HG03565 (cell line): ENCODE measurements at regions not wholly inside any gene's neighbourhood (a gene's known extent, or its start where the extent isn't known, plus 50 kb on each side); places are given as distances from the start of the nearest gene placed in this dataset.

Experiments
- ATAC-seq: cut with Tn5 transposase; IDR thresholded peaks from one replicate; pipeline ENCODE4 v1.9.1; 2021; ENCODE audit warnings: mild to moderate bottlenecking, moderate library complexity; ENCODE audit not compliant: unreplicated experiment

DNA sequence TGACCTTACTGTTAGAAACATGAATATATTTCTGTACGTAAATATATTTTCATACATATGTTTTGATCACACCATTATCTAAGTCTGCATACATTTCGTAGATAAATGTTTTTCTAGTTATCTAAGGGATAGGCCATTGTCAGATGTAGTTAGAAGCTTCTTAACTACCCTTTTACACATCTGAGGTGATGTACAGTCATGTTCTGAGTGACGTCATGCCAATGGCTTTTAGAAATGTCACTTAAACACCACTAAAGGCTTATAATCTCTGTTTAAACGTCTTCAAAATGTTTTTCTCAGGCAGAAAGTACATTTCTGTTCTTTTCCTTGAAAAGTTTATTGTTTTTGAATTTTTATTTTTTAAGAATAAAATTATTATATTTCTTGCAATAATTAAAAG lies 781.9 kb downstream of the MRPL39 start:
- no peak for ATAC-seq

DNA sequence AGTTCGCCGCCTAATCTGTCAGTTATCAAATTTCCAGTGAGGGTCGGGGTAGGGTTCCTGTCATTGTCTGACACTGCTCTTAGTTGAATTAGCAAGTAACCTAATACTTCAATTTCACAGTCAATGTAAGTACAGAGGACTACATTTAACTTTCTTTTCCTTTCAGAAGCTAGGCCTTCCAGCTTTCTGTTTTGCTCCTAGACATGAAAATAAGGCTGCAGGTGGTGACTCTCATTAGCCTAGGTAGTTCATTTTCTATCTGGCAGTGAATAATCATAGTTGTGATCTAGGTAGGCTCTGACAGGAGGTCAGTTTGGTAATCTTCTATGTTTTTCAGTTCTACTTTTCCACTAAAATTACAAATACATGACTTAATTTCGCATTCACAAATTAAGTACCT lies 783.1 kb downstream of the MRPL39 start:
- ATAC-seq = no peak

GRCh38 chr21:24823247-24823646 lies 784.0 kb downstream of the MRPL39 start:
- no peak for ATAC-seq

DNA sequence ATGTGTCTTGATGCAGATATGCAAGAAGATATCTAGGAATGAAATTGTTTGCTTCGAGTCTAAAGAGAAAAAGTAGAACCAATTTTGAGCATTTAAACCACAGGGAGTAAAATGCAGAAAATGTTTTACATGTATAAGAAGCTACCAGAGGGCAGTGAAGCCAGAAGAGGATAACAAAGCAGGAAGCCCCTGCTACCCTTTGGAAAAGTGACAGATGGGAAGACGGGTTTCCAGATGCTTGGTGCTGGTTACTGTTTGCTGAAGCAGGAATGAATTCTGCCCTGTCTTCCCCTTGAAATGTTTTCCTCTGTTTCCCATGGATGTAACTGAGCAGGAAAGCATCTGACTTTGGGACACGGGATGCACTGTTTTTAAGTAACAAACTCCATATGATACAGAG lies 822.2 kb downstream of the MRPL39 start:
- no peak for ATAC-seq

DNA sequence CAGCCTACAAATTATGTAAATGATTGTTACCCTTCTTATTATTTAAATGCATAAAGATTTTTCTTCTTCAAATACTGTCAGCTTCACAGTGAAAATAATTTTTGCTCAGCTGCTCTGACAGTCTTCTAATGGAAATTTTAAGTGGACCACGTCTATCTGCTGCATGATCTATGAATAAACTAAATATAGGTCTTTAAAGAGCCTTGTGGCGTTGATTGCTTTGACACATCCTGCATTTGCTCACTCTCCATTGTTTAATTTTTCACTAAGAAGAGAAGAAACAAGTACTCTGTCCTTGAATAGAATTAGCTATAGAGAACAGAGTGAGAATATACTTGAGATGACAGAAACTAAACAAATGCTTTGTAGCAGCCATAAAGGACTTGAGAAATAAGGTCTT lies 826.1 kb downstream of the MRPL39 start:
- no peak for ATAC-seq

- ATAC-seq = no peak
Observed at GRCh38 chr21:24759348-24760075, 847.8 kb downstream of the MRPL39 start.

DNA sequence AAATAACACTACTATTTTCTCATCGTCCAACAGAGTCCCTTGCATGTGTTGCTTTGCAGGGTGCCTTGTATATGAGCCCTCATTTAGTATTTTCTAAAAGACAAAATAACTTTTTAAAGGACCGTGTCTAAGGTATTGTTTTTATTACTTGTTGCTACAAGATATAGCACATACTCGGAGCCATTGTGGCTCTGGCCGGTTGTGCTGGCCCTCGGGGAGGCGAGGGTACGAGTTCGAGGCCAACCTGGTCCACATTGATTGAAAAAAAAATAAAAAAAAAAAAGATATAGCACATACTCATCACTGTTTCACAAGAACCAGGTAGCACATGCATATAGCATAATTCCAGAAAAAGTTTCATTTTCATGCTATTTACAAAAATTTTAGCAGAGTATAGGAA lies 869.2 kb downstream of the MRPL39 start:
- ATAC-seq = no peak

DNA sequence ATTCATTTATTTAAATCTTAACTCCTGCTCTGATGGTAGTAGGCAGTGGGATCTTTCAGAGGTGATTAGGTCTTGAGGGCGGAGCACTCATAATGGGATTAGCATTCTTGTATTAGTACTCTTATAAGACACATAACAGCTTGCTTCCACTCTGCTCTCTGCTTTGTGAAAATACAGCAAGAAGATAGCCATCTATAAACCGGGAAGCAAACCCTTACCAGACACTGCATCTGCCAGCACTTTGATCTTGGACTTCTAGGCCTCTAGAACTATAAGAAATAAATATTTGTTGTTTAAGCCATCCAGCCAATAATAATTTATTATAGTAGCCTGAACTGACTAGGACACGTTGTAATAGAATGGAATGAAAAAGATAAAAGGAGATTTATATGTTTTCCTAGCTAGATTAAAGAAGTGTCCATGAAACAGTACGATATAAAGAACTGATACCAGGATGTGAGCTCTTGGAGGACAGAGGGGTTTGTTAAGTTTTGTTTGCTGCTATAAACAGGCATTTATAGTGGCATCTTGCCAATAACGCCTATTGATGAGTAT lies 869.9 kb downstream of the MRPL39 start:
- ATAC-seq = no peak

DNA sequence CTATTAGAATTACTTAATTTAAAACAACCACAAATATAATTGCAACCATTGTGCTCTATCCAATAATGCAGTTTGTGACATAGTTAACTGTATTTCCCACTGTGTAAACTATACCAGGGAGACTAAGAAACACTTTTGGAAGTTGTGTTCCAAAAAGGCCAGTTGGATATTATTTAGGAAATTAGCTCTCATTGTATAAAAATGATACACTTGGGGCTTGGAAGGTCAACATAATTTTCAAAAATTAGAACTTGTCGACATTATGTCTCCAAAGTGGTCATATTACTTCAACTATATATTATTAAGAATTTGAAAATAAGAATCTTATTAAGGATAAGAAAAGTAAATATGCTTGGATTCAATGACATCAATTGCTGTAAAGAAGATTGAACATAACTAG lies 876.6 kb downstream of the MRPL39 start:
- no peak for ATAC-seq

- ATAC-seq = no peak
Observed at GRCh38 chr21:24729568-24729967, 877.7 kb downstream of the MRPL39 start.

DNA sequence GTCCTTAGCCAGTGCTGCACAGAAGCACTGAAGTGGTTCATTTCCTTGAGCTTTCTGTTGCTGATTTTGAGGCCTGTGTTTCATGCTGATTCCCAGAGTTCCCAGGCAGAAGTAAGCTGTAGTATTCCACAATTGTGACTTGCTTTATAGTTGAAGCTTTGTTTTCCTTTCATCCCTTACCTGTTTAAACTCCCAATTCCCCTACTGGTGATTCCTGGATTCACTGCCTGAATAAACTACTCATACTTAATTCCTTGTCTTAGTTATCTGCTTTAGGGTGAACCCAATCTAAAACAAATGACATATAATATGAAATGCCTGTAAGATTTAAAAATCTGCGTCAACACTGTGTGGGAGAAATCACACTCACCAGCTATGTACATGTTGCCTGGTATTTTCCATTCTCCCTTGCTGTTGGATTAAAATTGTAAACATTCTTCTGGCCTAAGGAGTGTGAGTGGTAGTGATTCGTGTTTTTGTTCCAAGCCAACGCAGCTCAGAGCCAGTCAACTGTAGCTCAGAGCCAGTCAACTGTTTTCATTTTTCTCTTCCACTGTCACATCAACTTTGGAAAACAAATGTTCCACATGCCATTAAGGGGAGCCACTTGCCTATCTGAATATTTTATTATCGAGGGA lies 879.4 kb downstream of the MRPL39 start:
- ATAC-seq = no peak

- ATAC-seq = no peak
Observed at GRCh38 chr21:24716281-24716918, 890.9 kb downstream of the MRPL39 start.

- ATAC-seq = no peak
Observed at GRCh38 chr21:24714646-24715200, 892.6 kb downstream of the MRPL39 start.

DNA sequence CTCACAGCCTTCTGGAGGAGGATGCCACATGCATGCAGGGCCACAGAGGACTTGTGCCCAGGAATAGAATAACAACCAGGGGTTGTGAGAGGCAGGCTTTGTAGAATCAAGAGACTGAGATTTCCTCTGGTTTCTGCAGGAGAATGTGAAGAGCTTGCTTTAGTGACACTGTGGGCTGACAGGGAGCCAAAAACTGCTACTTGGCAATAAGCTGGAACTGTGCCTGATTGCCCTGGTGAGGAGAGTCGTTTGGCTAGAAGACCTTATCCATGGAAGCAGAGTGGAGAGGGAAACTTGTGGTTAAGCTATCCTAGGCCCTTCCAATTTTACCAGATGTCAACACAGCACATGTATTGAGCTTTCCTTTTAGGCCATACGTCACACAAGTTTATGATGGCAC lies 902.1 kb downstream of the MRPL39 start:
- no peak for ATAC-seq

DNA sequence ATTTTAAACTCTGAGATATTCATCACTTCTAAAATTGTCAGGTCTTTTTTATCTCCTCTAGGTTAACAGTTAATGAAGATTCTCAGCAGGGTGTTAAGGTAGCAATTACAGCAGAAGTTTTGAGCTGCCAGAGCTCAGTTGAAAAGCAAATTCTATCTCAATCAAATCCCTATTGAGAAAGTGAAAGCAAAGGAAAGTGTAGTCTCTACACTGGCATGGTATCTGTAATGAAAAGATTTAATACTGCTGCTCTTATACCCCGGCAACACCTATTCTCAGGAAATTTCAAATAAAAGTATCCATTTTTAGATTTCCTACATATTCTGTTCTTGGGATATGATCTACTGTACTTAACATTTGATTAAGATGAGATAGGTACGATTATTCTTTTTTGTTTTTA lies 913.5 kb downstream of the MRPL39 start:
- ATAC-seq = no peak

GRCh38 chr21:24681456-24681855 lies 925.8 kb downstream of the MRPL39 start:
- ATAC-seq = no peak

- ATAC-seq = no peak
Observed at GRCh38 chr21:24671901-24672300, 935.4 kb downstream of the MRPL39 start.

DNA sequence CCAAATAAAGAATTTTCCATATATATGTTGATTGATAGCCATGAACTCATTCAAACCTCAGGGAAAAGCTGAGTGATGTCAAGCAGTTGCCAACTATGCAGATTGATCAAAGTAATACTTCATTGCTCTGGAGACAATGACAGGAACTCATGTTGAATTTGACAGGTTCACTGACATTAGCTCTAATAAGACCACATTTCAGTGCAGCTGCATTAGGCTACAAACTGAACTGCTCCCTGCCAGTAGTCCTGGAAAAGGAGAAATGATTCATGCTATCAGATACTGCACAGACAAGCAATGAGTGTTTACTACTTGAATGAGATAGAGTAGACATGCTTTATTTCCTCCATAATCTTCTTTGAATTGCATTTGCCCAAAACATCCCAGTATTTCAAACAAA lies 948.4 kb downstream of the MRPL39 start:
- ATAC-seq = no peak

DNA sequence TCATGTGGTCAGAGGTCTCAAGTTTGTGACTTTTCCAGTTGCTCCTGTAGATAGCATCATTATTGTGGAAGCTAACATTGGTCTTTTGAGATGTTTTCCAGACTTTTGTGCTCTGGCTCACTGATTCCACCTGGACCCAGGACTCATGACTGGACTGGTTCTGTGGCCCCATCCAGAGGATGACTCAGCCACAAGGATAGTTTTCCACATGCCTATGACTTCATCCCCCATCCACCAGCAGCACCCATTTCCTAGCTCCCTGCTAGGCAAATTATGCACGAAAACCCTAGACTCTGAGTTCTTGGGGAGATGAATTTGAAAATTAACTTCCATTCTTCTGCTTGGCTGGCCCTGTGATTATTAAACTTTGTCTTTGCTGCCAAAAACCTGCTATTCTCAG lies 949.3 kb downstream of the MRPL39 start:
- no peak for ATAC-seq

DNA sequence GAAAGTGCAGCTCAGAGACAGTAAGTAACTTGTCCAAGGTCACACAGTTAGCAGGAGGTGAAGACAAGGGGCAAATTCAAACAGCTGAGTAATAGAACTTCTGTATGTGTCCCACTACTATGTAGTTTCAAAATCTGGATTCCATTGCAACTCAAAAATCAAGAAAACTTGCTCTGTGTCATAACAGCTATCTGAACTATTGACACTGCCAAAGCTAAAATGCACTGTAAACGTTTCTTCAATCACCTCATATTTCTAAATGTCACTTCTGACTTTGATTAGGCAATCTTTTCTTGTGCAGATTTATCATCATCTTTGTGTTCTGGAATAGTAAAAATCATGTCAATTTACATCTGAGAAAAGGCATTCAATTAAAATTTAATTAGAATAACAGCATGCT lies 957.6 kb downstream of the MRPL39 start:
- ATAC-seq = no peak

- ATAC-seq = no peak
Observed at GRCh38 chr21:24636696-24637095, 970.6 kb downstream of the MRPL39 start.

GRCh38 chr21:24634749-24635148 lies 972.5 kb downstream of the MRPL39 start:
- no peak for ATAC-seq
